ENCODE measurements at regions not wholly inside any gene's neighbourhood (a gene's known extent, or its start where the extent isn't known, plus 50 kb on each side); places are given as distances from the start of the nearest gene placed in this dataset.
"Not testable (repeated sequence)": the region's sequence is repeated elsewhere in the genome, so short reads cannot be mapped to it uniquely, and the experiment has no call there.

DNA sequence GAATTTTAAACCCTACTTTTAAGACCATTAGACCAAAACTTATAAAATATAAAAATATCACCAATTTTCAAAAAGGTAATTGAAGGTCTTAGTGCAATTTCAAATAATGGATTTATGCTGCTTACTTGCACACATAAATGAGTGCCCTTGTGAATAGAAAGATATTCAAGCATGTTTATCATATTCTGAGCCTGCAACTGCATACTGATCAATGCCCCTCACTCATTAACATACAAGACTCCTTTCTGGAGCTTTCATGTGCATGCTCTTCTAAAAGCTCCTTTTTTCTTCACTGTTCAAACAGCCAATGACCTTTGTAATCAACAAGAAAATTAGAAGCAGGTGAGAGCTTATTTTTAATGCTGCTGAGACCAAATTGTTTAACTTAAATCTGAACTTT, 1139.3 kb downstream of the HACE1 start:
- DNase-seq, result no peak

DNA sequence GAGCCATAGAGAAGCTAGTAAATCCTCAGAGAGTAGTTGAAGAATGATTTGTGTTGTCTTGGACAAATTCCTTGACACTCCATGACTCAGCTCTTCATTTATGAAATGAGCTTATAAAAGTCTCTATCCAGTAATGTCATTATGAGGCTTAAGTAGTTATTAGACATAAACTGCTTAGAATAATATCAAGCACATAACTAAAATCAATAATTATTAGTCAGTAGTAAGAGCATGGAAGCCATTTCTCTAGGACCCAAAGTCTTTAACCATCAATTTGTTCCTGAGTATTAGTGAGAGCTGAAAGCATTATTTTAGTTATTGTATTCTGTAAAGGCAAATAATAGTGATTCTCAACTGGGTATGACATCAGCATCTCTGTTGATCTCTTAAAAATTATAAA, 1140.2 kb downstream of the HACE1 start:
- no peak for DNase-seq

DNA sequence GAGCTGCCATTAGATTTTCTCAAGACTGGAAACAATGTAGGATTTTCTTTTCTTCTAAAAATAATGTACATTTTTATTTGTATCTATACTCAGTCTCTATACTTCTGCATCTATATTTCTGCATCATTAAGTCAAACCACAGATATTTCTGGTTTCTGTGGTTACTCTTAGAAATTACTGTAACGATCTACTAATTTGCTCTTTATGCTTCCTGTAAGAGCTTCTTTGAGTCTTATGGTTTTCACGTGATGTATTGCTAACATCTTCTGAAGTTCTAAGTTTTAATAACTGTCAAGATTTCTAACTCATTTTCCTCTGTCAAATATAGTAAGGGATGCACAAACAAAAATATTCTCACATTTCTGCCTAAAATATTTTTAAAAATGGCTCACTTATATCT, 1144.5 kb downstream of the HACE1 start:
- no peak for DNase-seq

DNA sequence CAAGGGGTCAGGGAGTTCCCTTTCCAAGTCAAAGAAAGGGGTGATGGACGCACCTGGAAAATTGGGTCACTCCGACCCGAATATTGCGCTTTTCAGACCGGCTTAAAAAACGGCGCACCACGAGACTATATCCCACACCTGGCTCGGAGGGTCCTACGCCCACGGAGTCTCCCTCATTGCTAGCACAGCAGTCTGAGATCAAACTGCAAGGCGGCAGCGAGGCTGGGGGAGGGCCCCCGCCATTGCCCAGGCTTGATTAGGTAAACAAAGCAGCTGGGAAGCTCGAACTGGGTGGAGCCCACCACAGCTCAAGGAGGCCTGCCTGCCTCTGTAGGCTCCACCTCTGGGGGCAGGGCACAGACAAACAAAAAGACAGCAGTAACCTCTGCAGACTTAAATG, 1150.5 kb downstream of the HACE1 start:
- not testable (repeated sequence) for DNase-seq

DNA sequence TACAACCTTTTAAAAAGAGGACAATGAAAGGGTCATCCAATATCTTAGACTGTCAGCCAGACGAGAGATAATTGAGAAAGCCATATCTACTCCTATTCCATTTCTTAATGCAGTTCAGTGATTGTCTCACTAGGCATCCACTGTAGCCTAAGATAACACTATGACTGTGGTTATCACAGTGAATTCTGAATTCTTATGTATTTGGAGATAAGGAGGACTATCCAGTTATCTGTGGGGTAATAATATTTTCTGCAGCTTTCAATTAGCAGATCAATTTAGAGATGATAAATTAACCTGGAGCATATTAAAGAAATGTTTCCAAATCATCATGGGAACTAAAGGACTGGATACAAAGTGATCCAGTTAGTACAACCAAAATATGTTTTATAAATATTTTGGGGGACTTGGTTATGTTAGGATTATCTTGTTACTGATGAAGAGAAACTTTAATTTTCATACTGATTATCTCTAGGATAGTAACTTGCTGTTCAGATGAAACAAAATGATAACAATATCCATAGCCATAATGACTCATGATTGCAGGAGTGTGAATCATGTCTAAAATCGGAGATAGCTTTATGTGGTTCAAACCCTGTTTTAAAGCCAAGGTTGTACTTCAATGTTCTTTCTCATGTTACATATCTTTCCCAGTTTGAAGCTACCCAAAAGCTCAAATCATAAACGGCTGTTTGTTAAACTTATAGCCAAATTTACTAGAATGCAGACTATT, 1152.0 kb downstream of the HACE1 start:
- DNase-seq, result no peak

DNA sequence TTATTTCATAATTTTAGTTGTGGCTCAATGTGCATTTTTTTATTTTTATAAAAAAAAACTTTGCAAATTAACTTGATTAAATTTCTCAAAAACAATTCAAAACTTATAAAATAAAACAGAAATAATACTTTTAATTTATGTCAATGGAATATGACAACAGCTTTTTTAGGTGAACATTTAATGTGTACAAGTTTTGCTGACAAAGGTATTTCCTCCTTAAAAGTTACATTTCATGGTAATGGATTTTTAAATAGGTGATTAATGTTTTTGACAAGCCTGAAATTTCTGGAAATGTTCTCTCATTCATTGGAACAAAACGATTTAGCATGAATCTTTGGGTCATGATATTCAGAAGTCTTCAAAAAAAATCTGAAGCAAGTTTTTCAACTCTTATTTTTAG, 1160.0 kb downstream of the HACE1 start:
- DNase-seq, result no peak

DNA sequence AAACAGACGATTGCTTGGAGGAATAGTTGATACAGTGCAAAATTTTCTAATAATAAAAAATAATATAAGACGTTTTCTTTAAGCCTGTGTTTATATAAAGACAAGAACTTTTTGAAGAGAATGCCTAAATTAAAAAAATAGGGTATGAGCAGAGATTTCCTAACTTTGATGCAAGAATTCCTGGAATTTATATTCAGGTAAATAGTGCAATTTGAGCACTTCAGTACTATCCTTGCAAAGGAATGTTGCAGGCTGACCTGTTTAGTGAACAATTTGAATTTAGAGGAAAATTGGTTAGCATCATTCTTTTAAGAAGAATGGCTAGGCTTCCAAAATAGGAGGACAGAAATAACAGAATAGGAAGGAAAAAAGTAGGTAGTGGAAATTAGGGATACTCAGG, 1172.3 kb downstream of the HACE1 start:
- no peak for DNase-seq

DNA sequence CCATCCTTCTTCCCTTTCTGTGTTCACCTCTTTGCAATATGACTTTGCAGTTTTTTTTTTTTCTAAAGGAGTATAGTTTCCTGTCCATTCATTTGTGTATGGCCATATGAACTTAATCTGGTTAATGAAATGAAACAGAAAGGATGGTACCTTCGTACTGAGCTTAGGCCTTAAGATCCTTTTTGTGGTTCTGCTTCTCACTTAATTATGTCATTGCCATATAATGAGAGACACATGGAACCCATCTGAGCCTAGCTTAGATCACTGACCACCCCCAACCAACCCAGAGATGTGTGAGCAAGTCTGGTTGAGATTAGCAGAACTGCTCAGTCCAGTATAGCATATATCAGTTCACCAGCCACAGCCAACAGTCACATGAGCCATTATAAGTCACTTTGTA, 1179.6 kb downstream of the HACE1 start:
- DNase-seq, result no peak

DNA sequence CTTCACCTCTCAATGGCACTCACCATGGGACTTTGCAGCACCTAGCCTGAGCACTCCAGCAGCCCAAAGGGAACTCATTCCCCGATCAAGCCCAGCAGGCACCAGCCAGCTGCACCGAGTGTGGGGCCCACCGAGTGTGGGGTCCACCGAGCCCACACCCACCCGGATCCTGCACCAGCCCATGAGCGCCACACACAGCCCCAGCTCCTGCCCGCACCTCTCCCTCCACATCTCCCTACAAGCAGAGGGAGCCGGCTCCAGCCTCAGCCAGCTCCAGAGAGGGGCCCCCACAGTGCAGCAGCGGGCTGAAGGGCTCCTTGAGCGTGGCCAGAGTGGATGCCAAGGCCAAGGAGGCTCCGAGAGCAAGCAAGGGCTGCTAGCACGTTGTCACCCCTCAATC, 1182.4 kb downstream of the HACE1 start:
- DNase-seq, result no peak

DNA sequence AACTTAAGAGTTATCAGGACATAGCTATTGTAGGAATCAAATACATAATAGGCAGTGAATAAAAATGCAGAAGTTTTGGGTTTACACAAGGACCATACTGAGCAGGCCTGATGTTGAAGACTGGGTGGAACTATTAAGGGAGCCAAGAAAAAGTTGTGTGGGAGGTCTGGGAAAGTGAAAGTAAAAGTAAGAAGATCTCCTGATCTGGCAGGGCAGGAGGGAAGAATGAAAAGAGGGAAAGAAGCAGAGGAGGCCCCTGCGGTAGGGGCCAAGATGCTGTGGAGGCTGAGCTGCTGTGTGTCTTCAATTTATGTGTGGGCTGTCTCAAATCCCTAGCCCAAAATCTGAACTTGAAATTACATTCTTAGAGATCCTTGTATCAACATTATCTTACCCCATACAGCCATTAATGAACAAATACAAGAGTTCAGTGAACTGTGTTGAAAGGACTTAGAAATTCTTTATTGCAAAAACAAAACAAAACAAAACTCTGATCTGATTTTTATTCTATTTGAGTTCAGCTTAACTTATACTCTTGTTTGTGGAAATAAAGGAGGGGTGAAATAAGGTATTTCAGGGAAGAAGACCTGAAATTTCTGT, 1183.8 kb downstream of the HACE1 start:
- DNase-seq, result no peak

DNA sequence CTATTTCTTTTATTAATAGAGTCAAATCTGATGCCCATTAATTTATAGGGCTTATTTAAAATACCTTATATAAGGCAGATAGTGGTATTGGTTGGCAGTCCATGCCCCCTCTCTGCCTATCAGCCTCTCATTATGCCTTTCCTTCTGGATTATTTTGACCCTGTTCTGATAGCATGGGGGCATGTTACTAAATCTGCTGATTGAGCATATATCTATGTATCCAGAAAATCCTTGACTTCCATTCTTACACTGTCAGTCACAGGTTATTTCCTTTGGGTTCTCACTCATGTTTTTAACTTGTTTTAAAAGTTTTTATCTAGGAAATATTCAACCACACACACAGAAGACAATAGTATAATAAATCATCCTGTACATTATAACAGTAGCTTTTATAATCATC, 1184.9 kb downstream of the HACE1 start:
- DNase-seq, result no peak

DNA sequence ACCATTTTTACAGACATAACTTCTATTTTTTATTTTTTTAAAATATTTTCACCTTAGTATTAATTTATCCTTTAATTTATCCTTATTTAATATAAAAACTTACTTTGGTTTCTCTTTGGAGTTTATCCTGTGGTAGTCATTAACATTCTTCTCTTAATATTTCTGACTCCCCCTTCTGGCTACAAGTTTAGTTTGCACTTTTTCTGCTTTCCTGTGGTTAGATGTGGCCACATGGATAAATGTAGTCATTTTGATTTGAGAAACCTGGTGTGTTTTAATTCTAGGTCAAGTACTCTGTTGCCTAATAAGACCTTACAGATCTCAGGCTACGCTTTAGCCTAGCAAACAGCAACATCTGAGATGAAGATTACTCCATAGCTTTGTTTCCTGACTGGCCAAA, 1187.5 kb downstream of the HACE1 start:
- DNase-seq, result no peak

DNA sequence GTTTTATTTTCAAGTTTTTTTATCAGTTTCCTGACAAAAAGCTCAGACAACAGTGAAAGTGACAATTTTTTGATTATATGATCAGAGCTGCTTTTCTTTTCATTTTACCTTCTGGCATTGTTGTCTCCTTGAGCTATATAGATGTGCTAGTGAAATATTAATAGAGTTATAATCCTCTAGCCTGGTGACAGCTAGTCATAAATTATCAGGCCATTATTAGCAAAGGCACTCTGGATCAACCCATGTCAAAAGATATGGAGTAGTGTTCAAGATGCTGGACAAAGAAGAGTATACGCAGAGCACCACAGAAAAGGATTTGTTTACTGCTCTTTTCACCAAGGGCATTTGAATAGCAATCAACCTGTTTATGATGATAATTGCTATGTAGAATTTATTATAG, 1230.1 kb downstream of the HACE1 start:
- no peak for DNase-seq

DNA sequence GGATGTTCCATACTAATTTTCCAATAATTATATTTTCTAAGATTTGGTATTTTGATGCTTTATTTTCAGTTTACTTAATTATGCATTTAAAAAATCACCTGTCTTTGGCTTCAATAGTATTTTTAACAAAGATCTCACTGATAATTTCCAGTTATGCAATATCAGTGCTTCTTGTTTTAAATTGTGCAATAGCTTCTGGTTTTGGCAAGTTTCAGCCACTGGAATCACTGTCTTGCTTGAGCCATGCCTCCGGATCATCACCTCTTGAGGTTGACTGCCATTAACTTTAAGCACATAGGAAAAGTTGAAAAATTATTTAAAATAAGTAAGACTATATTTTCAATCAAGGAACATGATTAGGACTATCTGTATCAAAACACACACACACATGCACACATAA, 1242.1 kb downstream of the HACE1 start:
- DNase-seq, result no peak

DNA sequence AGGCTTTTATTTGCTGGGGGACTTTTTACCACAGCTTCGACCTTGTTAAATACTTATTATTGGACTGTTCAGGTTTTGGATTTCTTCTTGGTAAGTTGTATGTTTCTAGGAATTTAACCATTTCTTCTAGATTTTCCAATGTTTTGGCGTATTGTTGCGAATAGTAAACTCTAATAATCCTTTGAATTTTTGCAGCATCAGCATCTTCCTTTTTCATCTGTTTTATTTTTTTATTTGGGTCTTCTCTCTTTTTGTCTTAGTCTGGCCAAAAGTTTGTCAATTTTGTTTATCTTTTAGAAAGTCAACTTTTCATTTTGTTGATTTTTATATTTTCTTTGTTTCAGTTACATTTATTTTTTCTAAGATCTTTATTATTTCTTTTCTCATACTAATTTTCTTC, 1272.0 kb downstream of the HACE1 start:
- DNase-seq, result no peak

DNA sequence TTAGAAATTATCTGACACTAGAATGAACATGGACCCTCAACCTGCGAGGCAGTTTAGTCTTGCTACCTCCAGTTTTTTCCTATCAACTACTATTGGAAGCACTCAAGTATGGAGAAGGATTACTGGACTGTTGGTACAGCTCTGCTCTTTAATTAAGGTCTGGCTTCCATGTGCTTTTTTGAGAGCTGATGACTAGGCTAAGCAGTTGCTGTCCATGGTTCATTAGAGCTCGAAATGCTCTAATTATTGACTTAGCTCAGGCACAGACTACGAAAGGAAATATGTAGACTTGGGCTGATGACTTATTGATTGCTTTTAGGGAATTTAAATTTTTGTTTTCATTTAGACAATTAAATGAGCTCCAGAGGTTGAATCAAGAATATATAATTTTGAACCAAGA, 1281.6 kb downstream of the HACE1 start:
- DNase-seq, result no peak

DNA sequence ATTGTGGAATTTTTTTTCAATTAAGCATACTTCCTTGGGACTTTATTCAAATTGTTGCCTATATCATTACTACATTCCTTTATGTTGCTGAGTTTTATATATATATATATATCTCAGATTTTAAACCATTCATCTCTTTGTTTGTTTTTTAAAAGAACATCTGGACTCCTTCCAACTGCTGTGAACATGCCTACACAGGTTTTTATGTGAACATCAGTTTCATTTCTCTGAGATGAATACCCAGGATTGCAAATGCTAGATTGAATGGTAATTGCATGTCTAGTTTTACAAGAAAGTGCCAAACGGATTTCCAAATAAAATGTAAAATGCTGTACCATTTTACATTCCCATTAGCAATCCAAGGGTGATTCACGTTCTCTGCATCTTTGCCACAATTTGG, 1289.3 kb downstream of the HACE1 start:
- DNase-seq, result no peak

DNA sequence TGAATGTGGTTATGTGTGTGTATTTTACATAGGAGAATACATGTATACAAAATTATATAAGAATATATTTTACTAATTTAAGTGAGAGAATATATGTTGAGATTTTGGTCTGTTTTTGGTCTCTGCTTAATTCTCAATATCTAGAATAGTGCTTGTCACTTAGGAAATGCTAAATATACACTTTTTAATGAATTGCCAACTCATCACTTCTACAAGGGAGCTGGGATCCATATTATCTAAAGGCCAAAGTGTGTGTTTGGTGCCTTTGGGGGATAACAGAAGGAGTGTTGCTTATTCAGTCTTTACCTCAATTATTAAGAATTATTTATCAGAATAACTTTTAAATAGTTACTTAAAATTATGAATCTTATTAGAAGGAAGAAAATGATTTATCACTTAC, 1304.8 kb downstream of the HACE1 start:
- DNase-seq, result no peak

DNA sequence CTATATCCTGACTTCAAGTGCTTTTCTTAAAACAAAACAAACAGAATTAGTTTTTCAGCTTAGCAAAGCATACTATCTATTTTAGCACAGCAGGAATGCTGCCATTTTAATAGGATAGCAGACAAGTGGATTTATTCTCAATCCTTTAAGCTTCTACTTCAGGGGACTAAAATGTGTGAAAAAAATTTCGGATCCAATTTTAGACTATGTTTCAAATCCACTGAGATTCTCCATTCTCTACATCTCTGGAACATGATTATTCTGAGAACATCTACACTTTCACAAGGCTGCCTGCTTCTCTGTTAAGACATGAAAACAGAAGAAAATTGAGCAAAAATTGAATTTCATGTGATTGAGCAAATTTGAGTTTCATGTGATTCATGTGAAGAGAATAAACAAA, 1321.3 kb downstream of the HACE1 start:
- no peak for DNase-seq

DNA sequence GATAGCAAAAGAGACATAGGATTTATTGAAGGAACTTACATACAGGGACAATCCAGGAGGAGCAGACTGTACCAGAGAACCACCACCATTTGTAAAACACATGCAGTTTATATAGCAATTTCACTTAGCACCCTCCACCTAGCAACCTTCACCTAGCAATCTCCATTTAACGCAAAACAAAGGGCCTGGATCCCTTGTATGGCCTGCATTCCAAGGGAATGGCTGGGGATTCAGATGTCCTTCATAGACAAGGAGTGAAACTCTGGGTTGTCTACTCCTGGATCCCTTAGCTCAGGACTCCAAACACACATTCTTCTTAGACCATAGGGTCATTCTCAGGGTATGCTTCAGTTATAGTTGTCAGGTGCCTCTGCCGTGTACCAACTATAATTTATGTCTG, 1324.9 kb downstream of the HACE1 start:
- no peak for DNase-seq

DNA sequence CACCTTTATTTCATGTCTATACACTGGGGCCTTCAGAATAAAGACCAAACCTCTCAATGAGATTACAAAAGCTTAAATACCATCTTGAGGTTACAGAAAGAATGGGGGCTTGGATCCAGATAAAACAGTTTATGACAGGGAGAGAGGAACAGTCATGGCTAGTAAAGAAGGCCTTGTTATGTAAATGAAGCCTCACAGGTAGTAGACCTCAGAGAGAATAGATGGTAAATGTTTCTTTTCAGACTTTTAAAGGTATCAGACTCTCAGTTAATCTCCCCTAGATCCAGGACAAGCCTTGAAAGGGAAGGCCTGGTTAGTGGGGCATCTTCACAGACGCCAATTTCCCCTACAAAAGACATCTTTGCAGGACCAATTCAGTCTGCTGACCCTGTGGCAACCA, 1325.6 kb downstream of the HACE1 start:
- DNase-seq, result no peak

DNA sequence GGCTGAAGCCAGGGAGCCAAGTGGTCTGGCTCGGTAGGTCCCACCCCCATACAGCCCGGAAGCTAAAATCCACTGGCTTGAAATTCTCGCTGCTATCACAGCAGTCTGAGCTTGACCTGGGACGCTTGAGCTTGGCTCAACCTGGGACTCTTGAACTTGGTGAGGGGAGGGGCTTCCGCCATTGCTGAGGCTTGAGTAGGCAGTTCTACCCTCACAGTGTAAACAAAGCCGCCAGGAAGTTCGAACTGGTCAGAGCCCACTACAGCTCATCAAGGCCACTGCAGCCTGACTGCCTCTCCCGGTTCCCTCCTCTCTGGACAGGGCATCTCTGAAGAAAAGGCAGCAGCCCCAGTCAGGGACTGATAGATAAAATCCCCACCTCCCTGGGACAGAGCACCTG, 1337.7 kb downstream of the HACE1 start:
- DNase-seq, result no peak

DNA sequence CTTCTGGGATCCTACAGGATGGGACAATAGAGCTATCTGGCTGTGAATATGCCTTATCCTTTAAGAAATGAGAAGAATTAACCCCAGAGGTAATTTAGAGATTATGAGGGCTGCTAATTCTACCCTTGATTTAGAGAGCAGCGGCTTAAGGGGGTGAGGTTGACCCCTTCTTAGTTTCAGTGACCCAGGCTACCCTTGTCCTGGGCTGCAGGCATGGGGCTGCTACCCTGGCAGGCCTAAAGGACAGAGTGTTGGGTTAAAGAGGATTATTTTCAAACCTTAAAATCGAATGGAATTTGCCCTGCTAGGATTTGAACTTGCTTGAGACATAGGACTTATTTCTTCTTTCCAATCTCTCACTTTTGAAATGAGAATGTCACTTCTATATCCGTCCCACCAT, 1343.4 kb downstream of the HACE1 start:
- DNase-seq, result no peak

DNA sequence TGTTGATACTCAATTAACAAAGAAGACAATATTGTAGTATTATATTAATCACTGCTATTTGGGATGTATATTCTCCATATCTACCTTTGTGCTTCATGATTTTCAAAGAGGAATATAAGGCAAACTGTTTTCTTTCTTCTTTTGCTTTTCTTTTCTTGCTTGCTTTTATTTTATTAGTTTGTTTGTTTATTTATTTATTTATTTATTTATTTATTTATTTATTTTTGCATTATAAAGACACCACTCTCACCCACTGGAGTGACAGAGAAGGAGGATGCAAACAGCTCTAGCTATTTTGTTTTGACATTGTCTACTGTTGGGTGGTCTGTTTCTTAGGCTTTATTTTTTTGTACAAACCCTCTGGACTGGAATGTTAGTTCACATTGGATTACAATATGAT, 1352.7 kb downstream of the HACE1 start:
- DNase-seq, result no peak

DNA sequence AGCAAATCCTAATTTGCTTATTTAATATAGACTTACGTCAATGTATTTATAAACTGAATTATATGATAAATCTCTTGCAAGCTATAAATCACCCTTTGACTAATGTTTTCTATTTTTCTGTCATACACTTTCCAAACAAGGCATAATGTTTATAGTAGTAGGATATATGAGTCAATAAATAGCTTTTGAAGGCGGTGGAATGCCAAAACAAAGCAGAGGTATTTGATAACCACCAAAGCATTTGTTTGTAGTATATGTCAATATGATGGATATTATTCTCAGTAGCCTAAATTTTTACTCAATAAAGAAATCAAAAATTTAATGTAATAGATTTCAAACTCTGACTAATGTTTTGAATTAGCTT, 1354.6 kb downstream of the HACE1 start:
- no peak for DNase-seq

All from CD4-positive, alpha-beta T cell treated with Interleukin-4 for 4 hours (primary cell).